Tibial artery (tissue), 4 donors: ENCODE measurements at regions not wholly inside any gene's neighbourhood (a gene's known extent, or its start where the extent isn't known, plus 50 kb on each side); places are given as distances from the start of the nearest gene placed in this dataset.

Source experiments
- DNase-seq, 2 donors: peaks; one replicate each; pipeline ENCODE4 v3.0.0-alpha.2; 2019
- H3K27ac ChIP-seq, 2 donors: fragments of 200-600 bp; sonication (generic) in 1 of 2; 1 replicate in 1 of 2; 2 replicates in 1 of 2; pipeline ENCODE4 v1.5.1; 2018 to 2019; ENCODE audit warnings: mild to moderate bottlenecking in 1 of 2
- H3K27me3 ChIP-seq, 2 donors: fragments of 200-600 bp; sonication (generic) in 1 of 2; one replicate each; pipeline versions ENCODE4 v1.5.1 to v1.6.0; 2016 to 2019
- H3K36me3 ChIP-seq, 3 donors: fragments of 200-600 bp; sonication (generic) in 2 of 3; one replicate each; pipeline ENCODE4 v1.5.1; 2016 to 2019; ENCODE audit warnings: mild to moderate bottlenecking in 2 of 3
- H3K4me1 ChIP-seq, 4 donors: fragments of 200-600 bp; sonication (generic) in 2 of 4; 1 replicate in 3 of 4; 2 replicates in 1 of 4; pipeline ENCODE4 v1.5.1; 2016 to 2019
- H3K4me3 ChIP-seq, 2 donors: fragments of 200-600 bp; sonication (generic) in 1 of 2; 1 replicate in 1 of 2; 2 replicates in 1 of 2; pipeline ENCODE4 v1.5.1; 2018 to 2019; ENCODE audit warnings: mild to moderate bottlenecking in 2 of 2
- H3K9me3 ChIP-seq, 3 donors: fragments of 200-600 bp; sonication (generic) in 1 of 3; one replicate each; pipeline ENCODE4 v1.5.1; 2016 to 2019
- intact Hi-C: fragments of 100-400 bp; cut with DNase I; formaldehyde crosslinking; loops from one replicate; pipeline ENCODE4 v1.15.0; 2023; ENCODE audit warnings: low total_unique reads
- TF ChIP-seq, protein P1 (sequence below), 2 experiments: fragments of 200-600 bp in 1 of 2; fragments of 450-650 bp in 1 of 2; IDR thresholded peaks; one replicate each; pipeline ENCODE4 v1.5.1; 2017 to 2019; ENCODE audit warnings: antibody characterized with exemption in 2 of 2, mild to moderate bottlenecking in 1 of 2, moderate library complexity in 1 of 2

DNA sequence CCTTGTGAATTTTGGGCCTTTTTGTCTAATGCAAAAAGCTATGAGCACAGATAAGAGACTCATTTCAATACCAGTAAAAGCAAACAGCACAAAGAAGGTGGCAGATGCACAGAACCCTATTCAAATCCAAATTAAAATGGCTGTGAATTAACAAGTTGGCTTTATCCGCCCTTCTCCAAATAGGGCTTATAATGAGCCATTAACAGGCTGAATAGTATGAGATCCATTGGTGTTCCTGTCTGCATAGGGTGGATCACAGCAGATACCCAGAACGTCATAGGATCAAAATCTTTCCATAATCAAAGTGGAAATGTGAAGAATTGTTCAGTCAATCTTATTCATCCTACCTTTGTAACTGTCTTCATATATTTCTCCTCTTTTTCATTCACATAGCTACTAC, 282.4 kb upstream of the UMPS start:
- Histone ChIP-seq H3K36me3 (peaks cover 51 to 72% (median 65%) of the 10 kb centered on the region in 3 donors), H3K27me3 (no peaks in the 10 kb centered on the region), H3K4me1 (no peaks in the 10 kb centered on the region), H3K9me3 (no peaks in the 10 kb centered on the region), H3K27ac (no peak overlapping the region), H3K4me3 (no peak overlapping the region)
- TF ChIP-seq, protein P1, sequence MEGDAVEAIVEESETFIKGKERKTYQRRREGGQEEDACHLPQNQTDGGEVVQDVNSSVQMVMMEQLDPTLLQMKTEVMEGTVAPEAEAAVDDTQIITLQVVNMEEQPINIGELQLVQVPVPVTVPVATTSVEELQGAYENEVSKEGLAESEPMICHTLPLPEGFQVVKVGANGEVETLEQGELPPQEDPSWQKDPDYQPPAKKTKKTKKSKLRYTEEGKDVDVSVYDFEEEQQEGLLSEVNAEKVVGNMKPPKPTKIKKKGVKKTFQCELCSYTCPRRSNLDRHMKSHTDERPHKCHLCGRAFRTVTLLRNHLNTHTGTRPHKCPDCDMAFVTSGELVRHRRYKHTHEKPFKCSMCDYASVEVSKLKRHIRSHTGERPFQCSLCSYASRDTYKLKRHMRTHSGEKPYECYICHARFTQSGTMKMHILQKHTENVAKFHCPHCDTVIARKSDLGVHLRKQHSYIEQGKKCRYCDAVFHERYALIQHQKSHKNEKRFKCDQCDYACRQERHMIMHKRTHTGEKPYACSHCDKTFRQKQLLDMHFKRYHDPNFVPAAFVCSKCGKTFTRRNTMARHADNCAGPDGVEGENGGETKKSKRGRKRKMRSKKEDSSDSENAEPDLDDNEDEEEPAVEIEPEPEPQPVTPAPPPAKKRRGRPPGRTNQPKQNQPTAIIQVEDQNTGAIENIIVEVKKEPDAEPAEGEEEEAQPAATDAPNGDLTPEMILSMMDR (IDR thresholded peaks at IDR 0.05): no peak
- intact Hi-C loops: no loop called here
- DNase-seq: no peak

DNA sequence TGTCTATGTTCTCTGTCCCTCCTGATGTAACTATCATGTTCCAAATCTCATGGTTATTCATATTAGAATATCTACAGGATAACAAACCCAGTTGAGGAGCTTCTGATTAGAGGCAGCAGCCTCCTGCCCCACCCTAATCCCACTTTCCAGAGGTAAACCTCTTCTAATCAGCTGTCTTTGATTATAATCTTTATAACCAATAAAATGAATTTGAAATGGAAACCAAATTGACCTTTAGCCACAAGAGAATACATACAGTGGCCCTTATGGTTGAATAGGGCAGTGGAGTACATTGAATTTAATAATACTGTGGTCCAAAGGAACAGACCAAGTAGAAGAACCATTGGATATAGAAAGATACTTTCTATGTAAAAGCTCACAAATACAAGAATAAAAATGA, 281.3 kb upstream of the UMPS start:
- no peak for DNase-seq
- intact Hi-C loops: no loop called here
- Histone ChIP-seq H3K27me3 (no peaks in the 10 kb centered on the region), H3K4me1 (no peaks in the 10 kb centered on the region), H3K27ac (no peak overlapping the region), H3K4me3 (no peak overlapping the region), H3K9me3 (no peaks in the 10 kb centered on the region), H3K36me3 (peaks cover 40 to 63% (median 61%) of the 10 kb centered on the region in 3 donors)
- TF ChIP-seq, protein P1 (IDR thresholded peaks at IDR 0.05): no peak

DNA sequence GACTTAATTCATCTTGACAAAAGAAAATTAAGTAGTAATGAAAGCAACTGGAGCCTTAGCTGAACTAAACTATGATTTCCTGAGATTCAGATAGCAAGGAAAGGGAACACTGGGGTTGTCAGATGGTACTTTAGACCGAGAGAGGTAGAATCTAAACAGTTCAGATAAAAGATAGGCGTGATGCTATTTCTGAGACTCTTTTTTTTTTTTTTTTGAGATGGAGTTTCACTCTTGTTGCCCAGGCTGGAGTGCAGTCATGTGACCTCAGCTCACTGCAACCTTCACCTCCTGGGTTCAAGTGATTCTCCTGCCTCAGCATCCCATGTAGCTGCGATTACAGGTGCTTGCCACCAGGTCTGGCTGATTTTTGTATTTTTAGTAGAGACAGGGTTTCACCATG, 279.9 kb upstream of the UMPS start:
- no peak overlapping the region for H3K27ac ChIP-seq
- no peaks in the 10 kb centered on the region for H3K9me3 ChIP-seq
- no peaks in the 10 kb centered on the region for H3K4me1 ChIP-seq
- no peak for DNase-seq
- H3K4me3 ChIP-seq: no peak overlapping the region
- H3K27me3 ChIP-seq: no peaks in the 10 kb centered on the region
- intact Hi-C loops: no loop called here
- peaks cover 36 to 65% (median 52%) of the 10 kb centered on the region in 3 donors for H3K36me3 ChIP-seq
- TF ChIP-seq, protein P1 (IDR thresholded peaks at IDR 0.05): no peak

DNA sequence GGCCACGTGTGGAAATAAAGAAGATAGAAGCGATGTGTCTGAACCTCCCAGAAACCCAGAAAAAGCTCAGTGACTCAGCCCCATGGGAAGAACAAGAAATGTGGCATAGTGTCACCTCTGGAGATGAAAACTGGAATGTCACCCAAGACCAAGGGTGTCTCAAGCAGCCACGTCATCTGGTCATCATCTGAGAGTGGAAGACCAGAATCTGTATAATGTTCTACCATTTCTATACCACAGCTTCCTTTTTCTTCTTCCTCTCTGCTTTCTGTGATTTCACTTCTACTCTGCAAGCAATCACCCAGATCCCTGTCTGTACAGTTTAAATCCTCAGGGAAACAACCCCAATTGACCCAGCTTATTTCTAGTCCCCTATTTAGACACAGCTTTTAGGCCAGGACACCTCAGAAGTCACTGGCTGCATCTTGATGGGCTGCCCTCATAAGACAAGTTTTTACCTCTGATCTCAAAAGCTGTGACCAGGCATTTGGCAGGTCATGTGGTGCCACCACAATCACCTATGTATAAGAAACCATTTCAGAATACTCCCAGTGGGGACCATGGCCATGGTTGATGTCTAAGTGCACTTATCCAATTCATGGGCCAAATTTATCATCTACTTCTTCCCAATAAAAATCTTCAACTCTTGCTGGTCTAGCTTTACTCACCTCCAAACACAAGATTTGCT, 278.5 kb upstream of the UMPS start:
- peaks cover 22 to 64% (median 41%) of the 10 kb centered on the region in 3 donors for H3K36me3 ChIP-seq
- DNase-seq: no peak
- no peak overlapping the region for H3K27ac ChIP-seq
- intact Hi-C loops: loop anchor here (1.0 kb wide), 1 partner anchor 42 kb away; no protein-coding TSS in a partner anchor
- no peak overlapping the region for H3K4me3 ChIP-seq
- no peaks in the 10 kb centered on the region for H3K27me3 ChIP-seq
- TF ChIP-seq, protein P1 (IDR thresholded peaks at IDR 0.05): no peak
- H3K4me1 ChIP-seq: no peaks in the 10 kb centered on the region
- no peaks in the 10 kb centered on the region for H3K9me3 ChIP-seq

DNA sequence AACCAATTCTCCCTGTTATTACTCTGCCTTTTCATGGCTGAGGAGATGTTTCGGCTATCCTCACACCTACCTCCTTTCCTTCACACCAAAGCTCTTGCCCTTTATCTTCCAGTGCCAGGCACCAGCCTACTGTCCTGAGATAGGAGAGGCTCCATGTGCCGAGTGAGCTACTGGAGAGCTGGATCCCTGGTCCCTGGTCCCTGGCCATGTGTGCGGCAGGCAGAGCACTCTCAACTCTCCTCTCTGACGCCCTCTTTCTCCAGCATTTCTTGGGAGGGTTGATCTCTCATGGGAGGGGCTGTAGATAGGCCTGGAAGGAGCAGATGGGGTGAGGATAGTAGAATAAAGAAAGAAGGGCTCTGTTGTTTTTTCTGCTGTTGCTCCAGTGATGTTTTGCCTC, 277.1 kb upstream of the UMPS start:
- no peak overlapping the region for H3K4me3 ChIP-seq
- no peaks in the 10 kb centered on the region for H3K27me3 ChIP-seq
- H3K4me1 ChIP-seq: no peaks in the 10 kb centered on the region
- no peak overlapping the region for H3K27ac ChIP-seq
- intact Hi-C loops: no loop called here
- H3K9me3 ChIP-seq: no peaks in the 10 kb centered on the region
- no peak for DNase-seq
- TF ChIP-seq, protein P1 (IDR thresholded peaks at IDR 0.05): no peak
- peaks cover 24 to 56% (median 33%) of the 10 kb centered on the region in 3 donors for H3K36me3 ChIP-seq
